Dendritic cell treated with granulocyte-macrophage colony-stimulating factor and Interleukin-4, amounts not matched to agents 40 ng/mL and 50 ng/mL, for 4 days (primary cell): ENCODE measurements at regions not wholly inside any gene's neighbourhood (a gene's known extent, or its start where the extent isn't known, plus 50 kb on each side); places are given as distances from the start of the nearest gene placed in this dataset.
"Not testable (repeated sequence)": the region's sequence is repeated elsewhere in the genome, so short reads cannot be mapped to it uniquely, and the experiment has no call there.

Experiments used
- H3K27ac Mint-ChIP-seq: one replicate; pipeline ENCODE4 v1.8.0; 2022; ENCODE audit warnings: mild to moderate bottlenecking, mixed read lengths
- H3K27me3 Mint-ChIP-seq: one replicate; pipeline ENCODE4 v1.8.0; 2022; ENCODE audit warnings: mild to moderate bottlenecking, mixed read lengths
- H3K36me3 Mint-ChIP-seq: one replicate; pipeline ENCODE4 v1.8.0; 2022; ENCODE audit warnings: low read depth, mixed read lengths
- H3K4me1 Mint-ChIP-seq: one replicate; pipeline ENCODE4 v1.8.0; 2022; ENCODE audit warnings: low read depth, mixed read lengths
- H3K4me3 Mint-ChIP-seq: one replicate; pipeline ENCODE4 v1.8.0; 2022; ENCODE audit warnings: mild to moderate bottlenecking, moderate library complexity, mixed read lengths
- H3K9me3 Mint-ChIP-seq: one replicate; pipeline ENCODE4 v1.8.0; 2022; ENCODE audit warnings: mixed read lengths
- intact Hi-C: fragments of 100-400 bp; cut with micrococcal nuclease; formaldehyde crosslinking; loops from one replicate; pipeline ENCODE4 v1.15.0; 2022

- intact Hi-C loops = no loop called here
- H3K27me3 Mint-ChIP-seq = peaks cover 2% of the 10 kb centered on the region
- no peaks in the 10 kb centered on the region for H3K36me3 Mint-ChIP-seq
- no peaks in the 10 kb centered on the region for H3K4me1 Mint-ChIP-seq
- H3K27ac Mint-ChIP-seq = no peak overlapping the region
- no peak overlapping the region for H3K4me3 Mint-ChIP-seq
- no peaks in the 10 kb centered on the region for H3K9me3 Mint-ChIP-seq
Measured at GRCh38 chr16:48081656-48082055, 74.1 kb downstream of the ABCC12 start.

- no peaks in the 10 kb centered on the region for H3K27me3 Mint-ChIP-seq
- H3K36me3 Mint-ChIP-seq = no peaks in the 10 kb centered on the region
- H3K4me3 Mint-ChIP-seq = no peak overlapping the region
- H3K4me1 Mint-ChIP-seq = no peaks in the 10 kb centered on the region
- no peak overlapping the region for H3K27ac Mint-ChIP-seq
- no peaks in the 10 kb centered on the region for H3K9me3 Mint-ChIP-seq
- intact Hi-C loops = no loop called here
Measured at GRCh38 chr16:48076455-48077012, 79.3 kb downstream of the ABCC12 start.

GRCh38 chr16:48075398-48075797 is 80.4 kb downstream of the ABCC12 start:
- no peaks in the 10 kb centered on the region for H3K36me3 Mint-ChIP-seq
- intact Hi-C loops = no loop called here
- no peaks in the 10 kb centered on the region for H3K9me3 Mint-ChIP-seq
- H3K27me3 Mint-ChIP-seq = no peaks in the 10 kb centered on the region
- H3K4me1 Mint-ChIP-seq = no peaks in the 10 kb centered on the region
- no peak overlapping the region for H3K27ac Mint-ChIP-seq
- H3K4me3 Mint-ChIP-seq = no peak overlapping the region

- H3K36me3 Mint-ChIP-seq = no peaks in the 10 kb centered on the region
- intact Hi-C loops = no loop called here
Measured at GRCh38 chr16:48067388-48067787, 88.4 kb downstream of the ABCC12 start.

GRCh38 chr16:48064971-48065370 is 90.8 kb downstream of the ABCC12 start:
- intact Hi-C loops = no loop called here
- Mint-ChIP-seq H3K27me3 (no peaks in the 10 kb centered on the region), H3K9me3 (no peaks in the 10 kb centered on the region), H3K27ac (no peak overlapping the region), H3K36me3 (no peaks in the 10 kb centered on the region), H3K4me1 (no peaks in the 10 kb centered on the region), H3K4me3 (no peak overlapping the region)

More at GRCh38 chr16:48067388-48067787, 88.4 kb downstream of the ABCC12 start:
- Mint-ChIP-seq H3K4me3 (no peak overlapping the region), H3K9me3 (no peaks in the 10 kb centered on the region), H3K27ac (no peak overlapping the region), H3K27me3 (no peaks in the 10 kb centered on the region), H3K4me1 (no peaks in the 10 kb centered on the region)

- Mint-ChIP-seq H3K4me3 (no peak overlapping the region), H3K36me3 (no peaks in the 10 kb centered on the region), H3K27me3 (no peaks in the 10 kb centered on the region), H3K4me1 (no peaks in the 10 kb centered on the region), H3K9me3 (no peaks in the 10 kb centered on the region), H3K27ac (no peak overlapping the region)
- intact Hi-C loops = no loop called here
Measured at GRCh38 chr16:48062681-48063080, 93.1 kb downstream of the ABCC12 start.

- intact Hi-C loops = loop anchor here (10.0 kb wide), 1 partner anchor 915 kb away; the partner anchor contains the start of gene NETO2
- H3K4me1 Mint-ChIP-seq = no peaks in the 10 kb centered on the region
- peaks cover 9% of the 10 kb centered on the region for H3K27me3 Mint-ChIP-seq
- no peak overlapping the region for H3K4me3 Mint-ChIP-seq
- no peaks in the 10 kb centered on the region for H3K9me3 Mint-ChIP-seq
- no peak overlapping the region for H3K27ac Mint-ChIP-seq
- H3K36me3 Mint-ChIP-seq = no peaks in the 10 kb centered on the region
Measured at GRCh38 chr16:48059936-48060335, 95.9 kb downstream of the ABCC12 start.

GRCh38 chr16:48059190-48059589 is 96.6 kb downstream of the ABCC12 start:
- H3K9me3 Mint-ChIP-seq, H3K36me3 Mint-ChIP-seq, H3K4me1 Mint-ChIP-seq, H3K27ac Mint-ChIP-seq, H3K4me3 Mint-ChIP-seq: not testable (repeated sequence)
- peaks cover 14% of the 10 kb centered on the region for H3K27me3 Mint-ChIP-seq
- intact Hi-C loops = loop anchor here (10.0 kb wide), 1 partner anchor 914 kb away; the partner anchor contains the start of gene NETO2

GRCh38 chr16:48057048-48057447 is 98.7 kb downstream of the ABCC12 start:
- Mint-ChIP-seq H3K27ac (no peak overlapping the region), H3K9me3 (no peaks in the 10 kb centered on the region), H3K4me1 (no peaks in the 10 kb centered on the region), H3K27me3 (peaks cover 21% of the 10 kb centered on the region), H3K4me3 (no peak overlapping the region), H3K36me3 (no peaks in the 10 kb centered on the region)
- intact Hi-C loops = loop anchor here (10.0 kb wide), 1 partner anchor 912 kb away; the partner anchor contains the start of gene NETO2

GRCh38 chr16:48054881-48055601 is 100.8 kb downstream of the ABCC12 start:
- intact Hi-C loops = loop anchor here (10.0 kb wide), 1 partner anchor 910 kb away; the partner anchor contains the start of gene NETO2
- no peaks in the 10 kb centered on the region for H3K9me3 Mint-ChIP-seq
- H3K36me3 Mint-ChIP-seq = no peaks in the 10 kb centered on the region
- no peak overlapping the region for H3K27ac Mint-ChIP-seq
- peaks cover 23% of the 10 kb centered on the region for H3K27me3 Mint-ChIP-seq
- H3K4me1 Mint-ChIP-seq = no peaks in the 10 kb centered on the region
- H3K4me3 Mint-ChIP-seq = no peak overlapping the region

GRCh38 chr16:48053418-48053745 is 102.4 kb downstream of the ABCC12 start:
- Mint-ChIP-seq H3K27ac (no peak overlapping the region), H3K4me1 (no peaks in the 10 kb centered on the region), H3K27me3 (peaks cover 23% of the 10 kb centered on the region), H3K9me3 (no peaks in the 10 kb centered on the region), H3K36me3 (no peaks in the 10 kb centered on the region), H3K4me3 (no peak overlapping the region)
- intact Hi-C loops = loop anchor here (10.0 kb wide), 1 partner anchor 909 kb away; the partner anchor contains the start of gene NETO2

GRCh38 chr16:48052731-48053417 is 102.9 kb downstream of the ABCC12 start:
- intact Hi-C loops = loop anchor here (10.0 kb wide), 1 partner anchor 908 kb away; the partner anchor contains the start of gene NETO2
- Mint-ChIP-seq H3K36me3 (no peaks in the 10 kb centered on the region), H3K9me3 (no peaks in the 10 kb centered on the region), H3K27ac (no peak overlapping the region), H3K4me3 (no peak overlapping the region), H3K4me1 (no peaks in the 10 kb centered on the region), H3K27me3 (peaks cover 23% of the 10 kb centered on the region)

GRCh38 chr16:48050871-48051270 is 104.9 kb downstream of the ABCC12 start:
- Mint-ChIP-seq H3K9me3 (no peaks in the 10 kb centered on the region), H3K27ac (no peak overlapping the region), H3K36me3 (no peaks in the 10 kb centered on the region)

GRCh38 chr16:48049847-48050246 is 105.9 kb downstream of the ABCC12 start:
- peaks cover 13% of the 10 kb centered on the region for H3K27me3 Mint-ChIP-seq
- no peaks in the 10 kb centered on the region for H3K9me3 Mint-ChIP-seq
- H3K4me3 Mint-ChIP-seq = no peak overlapping the region
- H3K36me3 Mint-ChIP-seq = no peaks in the 10 kb centered on the region
- H3K27ac Mint-ChIP-seq = no peak overlapping the region
- H3K4me1 Mint-ChIP-seq = no peaks in the 10 kb centered on the region
- intact Hi-C loops = loop anchor here (10.0 kb wide), 1 partner anchor 905 kb away; the partner anchor contains the start of gene NETO2

More at GRCh38 chr16:48050871-48051270, 104.9 kb downstream of the ABCC12 start:
- H3K27me3 Mint-ChIP-seq = peaks cover 21% of the 10 kb centered on the region
- H3K4me1 Mint-ChIP-seq = no peaks in the 10 kb centered on the region
- intact Hi-C loops = loop anchor here (10.0 kb wide), 1 partner anchor 906 kb away; the partner anchor contains the start of gene NETO2
- H3K4me3 Mint-ChIP-seq = no peak overlapping the region
